ENCODE measurements at regions not wholly inside any gene's neighbourhood (a gene's known extent, or its start where the extent isn't known, plus 50 kb on each side); places are given as distances from the start of the nearest gene placed in this dataset.
"Not testable (repeated sequence)": the region's sequence is repeated elsewhere in the genome, so short reads cannot be mapped to it uniquely, and the experiment has no call there.

DNA sequence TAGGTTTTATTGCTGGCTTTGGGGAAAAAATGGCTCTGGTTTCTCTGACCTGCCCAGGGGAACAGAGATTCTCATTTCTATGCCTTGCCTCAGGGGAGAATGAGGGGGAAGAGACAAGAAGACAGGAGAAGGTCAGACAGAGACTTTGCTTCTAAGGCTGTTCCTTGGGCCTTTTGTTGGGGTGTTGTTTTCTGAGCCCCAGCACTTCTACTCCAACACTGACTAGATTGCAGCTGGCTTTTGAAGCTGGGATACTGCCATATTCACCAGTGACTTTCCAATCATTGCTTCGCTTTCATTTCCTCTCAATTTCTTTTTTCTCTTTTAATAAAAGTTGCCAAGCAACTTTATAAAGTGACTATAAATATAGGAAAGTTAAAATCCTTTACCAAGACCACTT is 143.2 kb upstream of the ARHGEF26 start:
- DNase-seq, result no peak

DNA sequence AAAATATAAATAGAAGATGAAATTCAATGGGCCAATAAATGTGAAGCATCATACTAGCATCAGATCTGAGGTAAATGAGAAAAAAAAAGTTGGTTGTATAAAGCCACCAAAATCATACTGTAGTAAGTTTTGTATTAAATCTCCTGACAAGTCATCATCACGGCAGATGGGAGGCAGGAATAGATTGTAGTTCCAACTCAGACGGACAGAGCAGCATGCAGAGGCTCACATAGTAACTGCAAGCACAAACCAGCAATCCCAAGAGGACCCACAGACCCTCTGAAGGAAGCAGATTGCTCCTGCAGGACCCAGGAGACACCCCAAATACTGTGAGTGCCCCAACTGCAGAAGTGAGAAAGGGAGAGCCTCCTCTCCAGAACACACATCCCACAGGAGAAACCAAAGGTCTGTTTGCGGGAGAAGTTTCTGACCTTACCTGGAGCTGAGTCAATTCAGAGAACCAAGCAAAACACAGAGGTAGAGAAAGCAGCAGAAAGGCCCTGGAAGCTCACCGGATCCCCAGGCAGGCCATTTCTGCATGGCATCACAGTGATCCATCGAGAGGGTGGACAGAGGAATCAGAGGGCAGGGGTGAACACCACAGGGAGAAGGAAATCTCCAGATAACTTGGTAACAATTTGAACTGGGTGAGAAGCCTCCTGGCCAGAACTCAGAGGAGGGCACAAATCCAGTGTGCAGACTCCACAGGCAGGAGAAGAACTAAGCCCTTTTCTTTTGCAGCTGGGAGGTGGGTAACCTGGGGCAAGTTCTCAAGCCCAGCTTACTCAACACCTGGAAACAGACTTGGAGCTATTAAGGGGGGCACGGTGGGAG is 141.6 kb upstream of the ARHGEF26 start:
- no peak for DNase-seq

DNA sequence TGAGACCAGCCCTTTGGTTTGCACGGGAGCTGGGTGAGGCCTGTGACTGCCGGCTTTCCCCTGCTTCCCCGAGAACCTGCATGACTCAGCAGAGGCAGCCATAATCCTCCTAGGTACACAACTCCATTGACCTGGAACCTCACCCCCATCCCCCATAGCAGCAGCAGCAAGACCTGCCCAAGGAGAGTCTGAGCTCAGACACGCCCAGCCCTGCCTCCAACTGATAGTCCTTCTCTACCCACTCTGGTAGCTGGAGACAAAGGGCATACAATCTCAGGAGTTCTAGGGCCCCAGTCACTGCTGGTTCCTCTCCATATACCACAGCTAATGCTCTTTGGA is 141.0 kb upstream of the ARHGEF26 start:
- no peak for DNase-seq

DNA sequence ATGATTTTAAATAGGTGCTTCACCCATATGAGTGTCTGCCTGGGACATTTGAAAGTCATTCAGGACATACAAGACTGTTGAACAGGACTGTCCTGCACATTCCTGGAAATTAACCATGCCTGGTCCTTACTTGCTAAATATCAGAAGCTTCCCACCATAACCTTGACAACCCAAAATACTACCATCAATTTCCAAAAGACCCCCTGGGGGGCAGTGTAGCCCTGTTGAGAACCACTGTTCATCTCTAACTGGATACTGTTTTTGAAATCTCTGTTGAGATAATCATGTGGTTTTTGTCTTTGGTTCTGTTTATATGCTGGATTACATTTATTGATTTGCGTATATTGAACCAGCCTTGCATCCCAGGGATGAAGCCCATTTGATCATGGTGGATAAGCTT is 123.8 kb upstream of the ARHGEF26 start:
- DNase-seq, result not testable (repeated sequence)

DNA sequence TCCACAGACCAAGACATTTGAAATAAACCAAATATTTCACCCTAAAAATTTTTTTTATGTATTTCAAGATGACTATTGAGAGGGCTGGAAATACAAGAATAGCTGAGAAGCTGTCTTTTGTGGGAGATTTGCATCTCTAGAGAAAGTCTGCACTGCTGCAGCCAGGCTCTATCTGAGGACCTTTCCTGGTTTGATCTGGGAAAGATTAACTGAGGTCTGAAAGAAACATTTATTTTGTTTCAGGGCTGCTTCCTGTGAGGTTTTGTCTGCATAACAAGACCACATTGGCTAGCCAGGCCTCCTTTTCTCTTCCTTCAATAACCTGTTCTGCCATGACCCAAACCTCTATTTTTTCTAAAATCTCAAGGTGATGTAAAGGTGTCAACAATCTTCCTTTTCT is 117.5 kb upstream of the ARHGEF26 start:
- DNase-seq, result no peak

DNA sequence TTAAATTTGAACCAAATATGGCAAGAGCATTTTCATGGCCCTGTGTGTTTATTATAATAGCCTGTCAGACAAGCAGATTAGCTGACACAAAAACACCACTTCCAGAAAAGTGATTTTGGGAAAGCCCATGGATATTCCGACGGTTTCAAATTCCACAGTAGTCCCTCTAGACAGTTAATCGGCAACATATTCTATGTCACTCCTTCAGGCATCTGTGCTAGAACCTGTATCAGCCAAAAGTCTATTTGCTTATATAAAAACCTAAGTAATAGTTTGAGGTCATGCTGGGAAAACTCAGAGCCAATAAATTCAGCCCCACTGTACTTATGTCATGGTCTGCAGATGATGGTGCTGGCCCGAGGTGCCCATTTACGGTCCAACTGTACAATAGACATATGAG is 110.2 kb upstream of the ARHGEF26 start:
- DNase-seq, result no peak

DNA sequence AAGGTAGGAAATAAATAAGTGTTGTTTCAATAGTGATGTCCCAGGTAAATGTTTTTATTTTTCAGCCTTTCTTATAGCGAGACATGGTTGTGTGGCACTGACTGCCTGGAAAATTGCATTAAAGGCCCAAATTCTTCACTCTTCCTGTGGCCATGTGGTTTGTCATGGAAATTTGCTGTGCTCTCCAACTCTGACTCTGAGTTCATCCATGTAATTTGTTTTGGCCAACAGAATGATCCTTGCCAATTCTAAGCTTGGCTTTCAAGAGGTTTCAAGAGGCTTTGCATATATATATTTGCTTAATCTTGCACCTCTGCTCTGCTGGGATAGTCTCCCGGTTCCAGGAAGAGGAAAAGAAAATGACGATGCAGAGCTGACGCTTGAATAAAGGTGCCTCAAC is 107.5 kb upstream of the ARHGEF26 start:
- no peak for DNase-seq

- no peak for DNase-seq
Observed at GRCh38 chr3:154015307-154015706, 105.9 kb upstream of the ARHGEF26 start.

DNA sequence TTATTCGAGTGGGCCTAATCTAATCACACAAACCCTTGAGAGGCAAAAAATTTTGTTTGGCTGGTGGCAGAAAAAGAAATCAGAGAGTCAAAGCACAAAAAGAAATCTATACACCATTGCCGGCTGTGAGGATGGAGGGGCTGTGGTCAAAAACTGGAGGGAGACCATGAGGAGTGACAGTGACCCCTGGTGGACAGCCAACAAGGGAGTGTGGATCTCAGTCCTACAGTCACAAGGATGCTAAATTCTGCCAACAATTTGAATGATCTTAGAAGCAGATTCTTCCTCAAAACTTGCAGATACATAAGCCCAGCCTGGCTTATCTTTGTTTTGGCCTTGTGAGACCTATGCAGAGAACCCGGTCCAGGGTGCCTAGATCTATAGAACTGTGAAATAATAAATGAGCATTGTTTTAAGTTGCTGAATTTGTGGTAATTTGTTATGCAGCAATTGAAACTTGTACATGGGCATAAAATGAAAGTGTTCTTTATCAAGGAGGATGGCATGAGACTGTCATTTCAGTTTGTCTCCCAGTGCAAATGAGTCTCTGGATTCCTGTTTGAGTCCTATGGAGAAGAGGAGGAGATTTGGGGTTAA is 103.0 kb upstream of the ARHGEF26 start:
- no peak for DNase-seq

DNA sequence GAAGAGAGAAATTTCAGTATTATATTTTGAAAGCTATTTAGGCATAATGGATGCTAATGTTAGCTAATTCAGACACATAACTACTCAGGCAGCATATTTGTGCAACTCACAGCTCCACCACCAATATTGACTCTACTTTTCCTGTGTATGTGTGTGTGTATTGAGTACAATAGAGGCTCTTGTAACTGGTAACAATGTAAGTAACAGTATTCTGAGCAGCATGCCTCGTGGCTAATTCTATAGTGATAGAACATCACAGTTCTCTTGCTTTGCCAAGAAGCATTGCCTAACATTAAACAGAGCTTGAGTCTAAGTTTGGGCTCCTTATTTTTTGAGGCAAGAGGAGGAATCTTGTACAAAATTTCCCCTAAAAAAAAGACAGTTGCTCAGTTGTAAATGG is 98.6 kb upstream of the ARHGEF26 start:
- no peak for DNase-seq

DNA sequence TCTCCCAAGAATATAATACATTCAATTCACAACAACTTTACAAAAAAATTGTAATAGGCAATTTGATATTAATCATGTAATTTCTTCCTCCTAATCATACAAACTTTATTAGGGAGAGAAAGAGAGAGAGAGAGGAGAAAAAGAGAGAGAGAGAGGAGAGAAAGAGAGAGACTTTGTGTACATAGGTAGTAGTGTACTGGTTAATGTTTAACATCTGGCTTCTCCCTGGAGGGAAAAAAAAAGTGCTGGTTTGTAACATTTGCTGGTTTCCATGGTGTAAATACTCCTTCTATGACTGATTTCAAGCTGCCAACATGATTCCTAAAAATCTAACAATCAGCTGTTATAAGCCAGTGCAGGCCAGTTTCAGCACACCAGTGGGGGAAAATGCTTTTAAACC is 98.0 kb upstream of the ARHGEF26 start:
- DNase-seq, result peak; percentile 22

GRCh38 chr3:154025007-154025406 is 96.2 kb upstream of the ARHGEF26 start:
- no peak for DNase-seq

DNA sequence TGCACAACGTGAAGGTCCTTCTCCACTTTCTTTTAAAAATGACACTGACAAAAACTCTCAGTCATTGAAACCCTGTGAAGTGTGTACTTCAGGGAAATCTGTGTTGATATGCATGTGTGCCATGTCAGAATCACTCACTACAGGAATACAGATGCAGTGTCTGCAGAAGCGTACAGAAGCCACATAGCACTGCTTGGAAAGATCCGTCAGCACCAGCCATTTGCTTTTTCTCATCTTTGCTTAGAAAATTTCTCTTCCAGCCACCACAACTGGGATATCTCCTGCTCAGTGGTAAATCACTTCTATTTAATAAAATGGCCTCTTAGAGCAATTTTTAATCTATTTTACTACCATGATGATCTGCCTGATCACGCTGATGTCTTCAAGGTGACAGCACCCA is 91.3 kb upstream of the ARHGEF26 start:
- DNase-seq, result no peak

- DNase-seq, result no peak
Observed at GRCh38 chr3:154034797-154035330, 86.3 kb upstream of the ARHGEF26 start.

- no peak for DNase-seq
Observed at GRCh38 chr3:154040283-154040682, 80.9 kb upstream of the ARHGEF26 start.

DNA sequence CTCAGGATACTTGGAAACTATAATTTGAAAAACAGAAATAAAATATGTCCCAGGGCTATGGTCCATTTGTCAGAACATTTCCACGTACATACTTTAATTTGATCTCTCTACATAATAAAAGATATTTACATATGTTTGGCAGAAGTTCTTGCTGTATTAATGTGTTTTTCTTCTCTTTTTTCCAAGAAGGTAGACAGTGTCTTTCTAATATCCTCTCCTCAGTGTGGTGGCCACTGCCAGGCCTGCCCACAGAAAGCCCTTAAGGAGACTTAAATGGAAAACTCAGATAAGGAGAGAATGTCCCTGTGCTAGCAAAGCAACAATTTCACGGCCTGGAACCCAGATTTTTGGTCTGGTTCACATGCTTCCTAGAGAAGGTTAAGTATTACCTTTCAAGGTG is 76.5 kb upstream of the ARHGEF26 start:
- no peak for DNase-seq

DNA sequence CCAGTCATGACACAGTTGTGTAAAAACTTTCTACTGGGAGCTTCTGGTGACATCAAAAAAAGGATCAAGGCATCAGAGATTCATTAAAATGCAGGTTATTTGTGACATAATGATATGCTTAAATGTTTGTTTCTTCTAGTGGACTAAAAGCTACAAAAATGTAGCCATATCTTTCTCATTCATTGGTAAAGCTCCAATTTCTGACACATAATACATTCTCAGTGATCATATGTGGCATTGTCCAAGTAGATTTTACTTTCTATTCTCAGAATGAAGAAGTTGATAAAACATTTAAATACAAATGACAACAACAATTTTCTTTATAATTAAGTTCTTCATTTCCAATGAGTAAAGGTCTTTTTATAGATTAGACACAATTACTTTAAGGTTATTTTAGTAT is 71.0 kb upstream of the ARHGEF26 start:
- no peak for DNase-seq

DNA sequence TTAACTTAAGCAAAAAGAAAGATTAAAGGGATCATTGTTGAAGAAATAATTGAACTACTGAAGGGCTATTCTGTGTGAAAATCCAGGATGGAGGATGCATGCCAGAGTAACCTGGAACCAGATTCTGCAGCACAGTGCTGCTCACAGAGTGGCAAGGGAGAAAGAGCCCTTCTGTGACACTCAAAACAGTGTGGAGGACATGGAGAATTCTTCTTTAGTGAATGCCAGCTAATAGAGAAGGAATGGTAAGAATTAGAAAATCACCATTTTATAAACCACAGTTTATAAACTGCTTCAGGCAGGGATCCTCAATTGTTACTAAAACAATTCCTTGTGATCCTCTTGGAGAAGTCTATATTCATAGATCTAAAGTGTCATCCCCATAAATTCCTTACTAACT is 70.4 kb upstream of the ARHGEF26 start:
- DNase-seq, result no peak

DNA sequence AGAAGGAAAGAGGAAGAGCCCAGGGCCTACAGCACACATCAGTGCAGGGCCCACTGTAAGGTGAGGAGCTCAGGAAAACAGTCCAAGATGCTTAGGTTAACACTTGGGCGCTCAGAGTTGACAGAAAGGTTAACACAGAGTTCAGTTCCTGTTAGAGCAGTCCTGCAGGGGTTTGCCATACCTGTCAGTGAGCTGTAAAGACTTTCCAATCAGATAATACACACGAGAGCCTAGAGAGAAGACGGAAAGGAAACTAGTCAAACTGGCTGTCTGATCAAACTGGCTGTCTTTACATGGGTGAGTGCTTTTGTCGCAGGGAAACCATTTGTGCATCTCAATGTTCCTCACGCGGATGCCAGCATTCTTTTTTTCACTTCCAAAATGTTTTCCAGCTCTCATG is 61.4 kb upstream of the ARHGEF26 start:
- DNase-seq, result no peak

DNA sequence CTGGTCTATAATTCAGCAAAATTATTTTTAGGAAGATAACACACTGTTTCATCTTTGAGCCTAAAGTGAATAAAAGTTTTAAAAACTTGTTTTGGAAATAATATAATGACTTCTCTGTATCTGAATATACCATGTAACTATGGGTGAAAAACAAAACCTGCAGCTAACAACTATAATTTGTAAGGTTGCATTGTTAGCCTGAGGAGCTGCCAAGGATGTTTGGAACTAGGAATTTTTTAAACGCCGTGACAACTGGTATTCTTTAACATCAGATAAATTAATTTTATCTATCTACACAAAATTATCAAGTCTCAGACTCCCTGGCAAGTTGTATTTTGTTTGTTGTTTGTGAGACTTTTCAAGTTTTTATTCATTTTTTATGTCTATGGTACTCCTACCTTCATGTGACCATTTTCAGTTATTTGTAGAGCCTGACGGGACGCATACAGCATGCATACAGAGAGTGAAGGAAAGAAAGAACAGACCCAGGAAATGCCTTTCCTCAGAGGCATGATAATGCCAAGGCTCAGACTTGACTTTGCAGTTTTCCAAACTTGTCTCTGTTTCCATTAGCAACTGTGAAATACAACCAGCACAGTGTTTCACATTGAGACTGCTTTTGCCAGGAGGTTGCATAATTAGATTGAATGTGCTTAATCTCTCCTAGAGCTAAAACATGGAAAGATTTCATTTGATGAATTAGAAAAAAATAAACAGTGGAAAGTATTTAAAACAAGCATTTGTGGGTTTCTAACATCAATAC is 60.8 kb upstream of the ARHGEF26 start:
- DNase-seq, result no peak

DNA sequence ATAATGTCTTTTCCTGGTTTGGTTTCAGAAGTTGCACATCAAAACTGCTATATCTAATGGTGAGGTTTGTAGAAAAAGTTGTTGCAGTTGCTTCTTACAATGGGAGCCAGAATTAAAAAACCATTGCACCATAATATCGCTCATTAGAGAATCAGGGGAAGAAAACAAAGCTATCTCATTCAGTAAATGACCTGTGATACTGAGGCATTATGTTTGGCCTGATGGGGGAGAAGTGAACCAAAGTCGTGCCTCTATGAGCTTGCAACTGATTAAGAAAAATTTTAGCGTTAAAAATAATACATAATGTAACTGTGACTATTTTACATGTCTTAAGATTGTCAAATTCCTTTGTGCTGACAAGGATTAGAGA is 60.2 kb upstream of the ARHGEF26 start:
- no peak for DNase-seq

DNA sequence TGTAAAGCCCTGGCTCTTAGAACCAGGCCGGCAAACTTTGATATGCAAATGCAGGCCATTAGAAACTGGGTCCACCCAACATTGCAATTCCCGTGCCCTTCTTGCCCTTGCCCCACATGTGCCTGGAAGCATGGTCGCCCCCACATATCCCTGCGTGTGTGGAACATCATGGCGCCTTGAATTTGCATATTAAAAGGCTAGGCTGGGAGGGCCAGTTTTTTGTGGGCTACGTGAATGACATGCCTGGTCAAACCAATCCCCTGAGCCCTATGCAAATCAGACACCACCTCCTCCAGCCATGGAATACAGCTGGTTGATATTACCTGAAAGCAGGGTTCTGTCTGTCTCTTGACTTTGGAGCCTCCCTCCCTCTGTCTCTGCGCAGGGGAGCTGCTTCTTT is 58.7 kb upstream of the ARHGEF26 start:
- no peak for DNase-seq

GRCh38 chr3:154071146-154071545 is 50.0 kb upstream of the ARHGEF26 start:
- no peak for DNase-seq

Data from right kidney (tissue), 1 donor.